ENCODE measurements at regions not wholly inside any gene's neighbourhood (a gene's known extent, or its start where the extent isn't known, plus 50 kb on each side); places are given as distances from the start of the nearest gene placed in this dataset.
"Not testable (repeated sequence)": the region's sequence is repeated elsewhere in the genome, so short reads cannot be mapped to it uniquely, and the experiment has no call there.

DNA sequence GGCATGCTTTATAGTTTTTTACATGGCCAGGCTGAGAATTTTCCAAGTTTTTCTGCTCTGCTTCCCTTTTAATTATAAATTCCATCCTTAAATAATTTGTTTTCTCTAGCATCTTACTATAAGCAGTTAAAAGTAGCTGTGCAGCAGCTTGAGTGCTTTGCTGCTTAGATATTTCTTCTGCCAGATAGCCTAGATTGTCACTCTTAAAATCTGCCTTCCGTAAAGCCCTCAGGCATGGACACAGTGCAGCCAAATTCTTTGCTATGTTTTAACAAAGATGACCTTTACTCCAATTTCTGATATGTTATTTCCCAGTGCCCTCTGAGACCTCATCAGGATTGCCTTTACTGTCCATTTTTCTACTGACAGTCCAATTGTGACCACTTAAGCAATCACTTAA, 92.6 kb upstream of the SGK1 start:
- TF ChIP-seq, protein P1, sequence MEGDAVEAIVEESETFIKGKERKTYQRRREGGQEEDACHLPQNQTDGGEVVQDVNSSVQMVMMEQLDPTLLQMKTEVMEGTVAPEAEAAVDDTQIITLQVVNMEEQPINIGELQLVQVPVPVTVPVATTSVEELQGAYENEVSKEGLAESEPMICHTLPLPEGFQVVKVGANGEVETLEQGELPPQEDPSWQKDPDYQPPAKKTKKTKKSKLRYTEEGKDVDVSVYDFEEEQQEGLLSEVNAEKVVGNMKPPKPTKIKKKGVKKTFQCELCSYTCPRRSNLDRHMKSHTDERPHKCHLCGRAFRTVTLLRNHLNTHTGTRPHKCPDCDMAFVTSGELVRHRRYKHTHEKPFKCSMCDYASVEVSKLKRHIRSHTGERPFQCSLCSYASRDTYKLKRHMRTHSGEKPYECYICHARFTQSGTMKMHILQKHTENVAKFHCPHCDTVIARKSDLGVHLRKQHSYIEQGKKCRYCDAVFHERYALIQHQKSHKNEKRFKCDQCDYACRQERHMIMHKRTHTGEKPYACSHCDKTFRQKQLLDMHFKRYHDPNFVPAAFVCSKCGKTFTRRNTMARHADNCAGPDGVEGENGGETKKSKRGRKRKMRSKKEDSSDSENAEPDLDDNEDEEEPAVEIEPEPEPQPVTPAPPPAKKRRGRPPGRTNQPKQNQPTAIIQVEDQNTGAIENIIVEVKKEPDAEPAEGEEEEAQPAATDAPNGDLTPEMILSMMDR (IDR thresholded peaks at IDR 0.05): no peak
- TF ChIP-seq POLR2AphosphoS5 (IDR thresholded peaks at IDR 0.05) (no peak), POLR2A (IDR thresholded peaks at IDR 0.05) (no peak)
- intact Hi-C loops (cut with DNase I): no loop called here
- 53% methylated on average over 1 of the region's 1 CpG for WGBS

DNA sequence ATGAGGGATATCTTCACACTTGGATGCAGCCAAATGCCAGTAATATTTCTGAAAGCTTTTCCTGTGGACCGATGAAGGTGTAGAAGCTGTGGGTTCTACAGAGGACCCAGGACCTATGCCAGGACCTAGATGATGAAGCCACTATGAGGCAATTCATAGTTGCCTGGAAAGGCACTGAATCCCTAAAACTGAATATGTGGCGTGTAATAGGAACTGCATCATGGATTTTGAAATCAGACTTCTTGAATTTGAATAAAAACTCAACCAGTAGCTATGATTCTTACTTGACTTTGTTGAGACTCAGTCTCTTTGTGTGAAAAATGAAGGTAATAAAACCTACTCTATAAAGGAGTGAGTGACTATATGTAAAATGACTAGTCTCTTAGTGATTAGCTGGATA, 89.9 kb upstream of the SGK1 start:
- DNase-seq (ENCODE audit: low spot score): no peak
- TF ChIP-seq POLR2A (IDR thresholded peaks at IDR 0.05) (no peak), POLR2AphosphoS5 (IDR thresholded peaks at IDR 0.05) (no peak)
- TF ChIP-seq, protein P1 (IDR thresholded peaks at IDR 0.05): no peak
- 70% methylated on average over 2 of the region's 2 CpGs for WGBS
- Histone ChIP-seq H3K27me3 (replicated peaks; ENCODE audit: insufficient read depth) (no peaks in the 10 kb centered on the region), H3K4me3 (no peak overlapping the region), H3K9me3 (no peaks in the 10 kb centered on the region), H3K36me3 (no peaks in the 10 kb centered on the region), H3K27ac (no peak overlapping the region), H3K4me1 (replicated peaks) (no peaks in the 10 kb centered on the region)
- intact Hi-C loops (cut with DNase I): no loop called here

More for the DNA sequence above, 92.6 kb upstream of the SGK1 start:
- Histone ChIP-seq H3K9me3 (no peaks in the 10 kb centered on the region), H3K36me3 (no peaks in the 10 kb centered on the region), H3K4me3 (no peak overlapping the region), H3K27ac (no peak overlapping the region), H3K27me3 (replicated peaks; ENCODE audit: insufficient read depth) (no peaks in the 10 kb centered on the region), H3K4me1 (replicated peaks) (no peaks in the 10 kb centered on the region)
- no peak for DNase-seq (ENCODE audit: low spot score)

DNA sequence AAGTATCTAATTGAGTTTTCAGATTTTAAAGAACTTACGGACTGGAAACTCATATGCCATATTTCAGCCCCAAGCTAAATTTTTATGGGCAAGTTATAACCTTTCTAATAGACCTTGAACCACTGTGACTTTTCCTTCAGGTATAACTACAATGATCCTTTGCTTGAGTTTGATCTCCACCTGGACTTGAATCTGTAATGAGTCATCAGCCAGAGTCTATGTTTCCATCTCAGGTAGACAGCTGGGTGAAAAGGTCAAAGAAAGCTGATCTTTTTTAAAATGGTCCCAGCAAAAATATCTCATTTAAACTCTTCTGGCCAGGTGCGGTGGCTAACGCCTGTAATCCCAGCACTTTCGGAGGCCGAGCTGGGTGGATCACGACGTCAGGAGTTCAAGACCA, 88.4 kb upstream of the SGK1 start:
- Histone ChIP-seq H3K4me3 (no peak overlapping the region), H3K27me3 (replicated peaks; ENCODE audit: insufficient read depth) (no peaks in the 10 kb centered on the region), H3K4me1 (replicated peaks) (no peaks in the 10 kb centered on the region), H3K36me3 (no peaks in the 10 kb centered on the region), H3K27ac (no peak overlapping the region), H3K9me3 (no peaks in the 10 kb centered on the region)
- intact Hi-C loops (cut with DNase I): no loop called here
- TF ChIP-seq, protein P1 (IDR thresholded peaks at IDR 0.05): no peak
- TF ChIP-seq POLR2AphosphoS5 (IDR thresholded peaks at IDR 0.05): no peak
- no peak for TF ChIP-seq POLR2A (IDR thresholded peaks at IDR 0.05)
- 97% methylated on average over 7 of the region's 7 CpGs for WGBS
- no peak for DNase-seq (ENCODE audit: low spot score)

DNA sequence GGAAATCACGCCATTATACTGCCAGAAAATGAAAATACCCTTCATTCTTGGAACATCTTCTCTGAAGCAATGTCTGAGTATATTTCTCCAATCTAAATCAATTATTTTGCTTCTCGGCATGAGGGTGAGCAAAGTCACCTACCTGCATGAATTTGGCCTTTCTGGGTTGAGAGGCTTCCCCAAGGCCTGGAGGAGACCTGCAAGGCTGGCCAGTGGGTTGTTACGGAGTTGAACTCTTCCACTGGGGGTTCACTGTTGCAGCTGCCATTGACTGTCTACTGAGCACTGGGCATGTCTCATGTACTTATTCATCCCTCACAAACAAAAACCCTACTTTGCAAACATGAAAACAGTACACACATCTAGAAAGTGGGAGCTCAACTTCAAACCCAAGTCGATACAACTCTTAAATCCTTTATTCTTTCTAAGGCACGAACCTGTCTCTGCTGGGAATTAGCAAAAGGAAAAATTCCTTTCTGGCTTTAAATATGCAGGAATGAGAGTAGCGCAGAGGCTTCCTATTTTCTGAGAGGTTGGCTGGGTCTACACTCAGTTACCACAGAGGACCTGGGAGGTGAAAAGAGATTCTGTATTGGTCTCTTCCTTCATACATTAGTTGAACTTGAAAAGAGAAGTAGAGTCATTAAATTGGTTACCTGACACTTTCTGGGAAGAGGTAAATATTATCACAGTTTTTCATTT, 87.6 kb upstream of the SGK1 start:
- no peaks in the 10 kb centered on the region for H3K27me3 ChIP-seq (replicated peaks; ENCODE audit: insufficient read depth)
- no peaks in the 10 kb centered on the region for H3K9me3 ChIP-seq
- H3K36me3 ChIP-seq: no peaks in the 10 kb centered on the region
- no peaks in the 10 kb centered on the region for H3K4me1 ChIP-seq (replicated peaks)
- H3K4me3 ChIP-seq: no peak overlapping the region
- no peak overlapping the region for H3K27ac ChIP-seq
- WGBS: 93% methylated on average over 6 of the region's 6 CpGs
- no peak for DNase-seq (ENCODE audit: low spot score)
- TF ChIP-seq, protein P1 (IDR thresholded peaks at IDR 0.05): no peak
- TF ChIP-seq POLR2A (IDR thresholded peaks at IDR 0.05) (no peak), POLR2AphosphoS5 (IDR thresholded peaks at IDR 0.05) (no peak)
- intact Hi-C loops (cut with DNase I): no loop called here

DNA sequence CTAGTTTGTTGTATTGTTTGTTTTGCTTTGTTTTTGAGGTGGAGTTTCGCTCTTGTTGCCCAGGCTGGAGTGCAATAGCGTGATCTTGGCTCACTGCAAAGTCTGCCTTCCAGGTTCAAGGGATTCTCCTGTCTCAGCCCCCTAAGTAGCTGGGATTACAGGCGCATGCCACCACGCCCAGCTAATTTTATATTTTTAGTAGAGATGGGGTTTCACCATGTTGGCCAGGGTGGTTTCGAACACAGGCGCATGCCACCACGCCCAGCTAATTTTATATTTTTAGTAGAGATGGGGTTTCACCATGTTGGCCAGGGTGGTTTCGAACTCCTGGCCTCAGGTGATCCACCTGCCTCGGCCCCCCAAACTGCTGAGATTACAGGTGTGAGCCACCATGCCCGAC, 85.4 kb upstream of the SGK1 start:
- H3K36me3 ChIP-seq; DNase-seq (ENCODE audit: low spot score); H3K27me3 ChIP-seq (replicated peaks; ENCODE audit: insufficient read depth); H3K27ac ChIP-seq; H3K4me3 ChIP-seq; H3K4me1 ChIP-seq (replicated peaks); H3K9me3 ChIP-seq; intact Hi-C loops (cut with DNase I): not testable (repeated sequence)
- WGBS: 92% methylated on average over 10 of the region's 10 CpGs

All from prostate gland (tissue), 2 donors.